Medulla oblongata (tissue), 1 donor: ENCODE measurements at regions not wholly inside any gene's neighbourhood (a gene's known extent, or its start where the extent isn't known, plus 50 kb on each side); places are given as distances from the start of the nearest gene placed in this dataset.

ENCODE experiments used
- DNase-seq: peaks from one replicate; pipeline ENCODE4 v3.0.0-alpha.2; 2015; ENCODE audit errors: extremely low spot score

DNA sequence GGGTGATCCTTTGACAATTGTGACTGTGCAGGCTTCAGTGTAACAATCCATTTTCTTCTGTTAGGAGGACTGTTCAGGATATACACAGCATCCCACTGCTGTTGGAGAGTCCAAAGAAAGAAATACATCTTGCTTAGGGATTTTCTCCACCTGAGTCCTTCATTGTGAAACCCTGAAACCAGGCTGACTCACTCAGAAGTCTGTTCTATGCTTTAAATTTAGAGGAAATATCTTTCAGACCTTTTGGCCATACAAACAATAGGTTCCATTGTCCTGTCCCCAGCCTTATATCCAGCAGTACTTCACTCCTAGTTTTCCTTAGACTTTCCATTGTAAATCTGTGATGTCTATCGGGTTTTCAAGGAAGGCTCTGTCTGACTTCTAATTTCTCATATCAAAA is 379.1 kb downstream of the SUCLA2 start:
- no peak for DNase-seq

DNA sequence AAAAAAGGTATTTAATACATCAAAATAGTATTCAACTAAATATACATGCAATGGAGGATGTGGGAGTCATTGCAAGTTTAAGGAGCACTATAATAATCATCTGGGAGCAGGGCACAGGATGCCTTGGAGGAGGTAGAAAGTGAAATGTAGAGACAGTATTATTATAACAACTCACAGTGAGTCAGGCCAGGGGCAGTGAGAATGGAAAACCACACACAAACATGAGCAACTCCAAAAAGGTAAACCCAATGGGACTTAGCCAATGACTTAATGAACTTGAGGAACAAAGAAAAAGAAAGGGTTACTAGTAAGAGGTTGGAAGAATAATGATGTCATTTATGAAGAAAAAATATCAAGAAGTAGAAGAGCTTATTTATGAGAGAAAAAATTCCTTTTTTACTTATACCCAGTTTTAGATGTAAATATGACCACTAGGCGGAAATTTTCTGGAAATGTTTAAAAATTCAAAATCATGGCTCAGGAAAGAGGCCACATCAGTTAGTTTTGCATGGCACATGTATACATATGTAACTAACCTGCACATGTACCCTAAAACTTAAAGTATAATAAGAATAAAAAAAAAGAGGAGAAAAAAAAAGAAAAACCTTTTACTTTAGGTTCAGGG is 389.3 kb downstream of the SUCLA2 start:
- no peak for DNase-seq

DNA sequence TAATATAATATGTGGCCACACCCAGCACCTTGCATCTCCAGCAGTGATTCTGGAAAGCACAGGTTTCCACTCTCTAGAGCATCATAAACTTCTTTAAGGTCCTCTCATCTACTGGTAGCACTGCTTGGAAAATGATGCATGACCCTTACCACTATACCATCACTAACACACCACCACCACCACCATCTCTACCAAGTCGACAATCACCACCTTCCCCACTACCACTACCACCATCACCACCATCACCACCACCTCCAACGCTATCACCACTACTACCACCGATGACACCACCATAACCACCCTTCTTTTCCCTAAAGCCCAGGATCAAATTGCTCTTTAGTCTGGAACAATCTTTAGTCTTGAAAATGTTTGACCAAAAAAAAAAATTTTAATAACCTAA is 390.4 kb downstream of the SUCLA2 start:
- no peak for DNase-seq

DNA sequence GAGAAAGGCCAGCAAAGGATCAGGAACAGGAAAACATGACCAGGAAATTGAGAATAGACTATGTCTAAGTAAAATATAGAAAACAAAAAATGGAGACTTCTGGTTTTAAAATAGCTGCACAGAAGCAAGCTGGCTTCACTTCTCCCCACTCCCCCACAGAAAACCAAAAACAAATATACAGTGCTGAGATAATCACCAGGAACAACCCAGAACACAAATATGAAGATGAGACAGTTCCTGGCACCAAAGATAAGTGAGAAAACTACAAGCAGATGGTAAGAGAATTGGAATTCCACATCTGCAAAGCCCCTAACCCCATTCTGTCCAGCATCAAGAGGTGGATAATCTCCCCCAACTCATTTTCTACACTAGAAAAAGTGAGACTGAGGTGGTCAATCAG is 397.7 kb downstream of the SUCLA2 start:
- no peak for DNase-seq

DNA sequence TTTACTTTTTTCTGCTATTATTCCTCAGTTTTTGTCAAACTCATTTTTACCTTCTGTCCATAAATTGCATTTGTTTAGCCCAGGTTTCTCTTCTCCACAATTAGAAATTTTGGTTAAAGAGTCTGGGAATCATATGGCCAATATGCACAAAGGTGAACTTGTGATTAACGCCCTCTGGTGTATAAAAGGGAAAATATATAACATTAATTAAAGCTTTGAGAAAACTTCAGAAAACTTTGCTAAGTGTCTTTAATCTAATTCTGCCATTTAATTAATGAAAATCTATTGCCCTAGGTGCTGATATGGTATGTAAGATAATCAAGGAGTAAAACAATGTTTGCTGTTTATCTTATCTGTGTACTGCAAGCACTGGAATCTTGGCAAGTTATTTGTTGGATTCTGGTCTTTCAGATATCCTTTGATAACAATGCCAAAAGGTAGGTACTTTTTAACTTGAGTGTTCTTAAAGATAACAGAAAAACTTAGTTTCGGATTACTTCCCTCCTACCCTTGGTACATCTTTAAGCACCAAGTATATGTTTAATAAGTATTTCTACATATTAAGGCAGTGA is 402.6 kb downstream of the SUCLA2 start:
- DNase-seq, result no peak

DNA sequence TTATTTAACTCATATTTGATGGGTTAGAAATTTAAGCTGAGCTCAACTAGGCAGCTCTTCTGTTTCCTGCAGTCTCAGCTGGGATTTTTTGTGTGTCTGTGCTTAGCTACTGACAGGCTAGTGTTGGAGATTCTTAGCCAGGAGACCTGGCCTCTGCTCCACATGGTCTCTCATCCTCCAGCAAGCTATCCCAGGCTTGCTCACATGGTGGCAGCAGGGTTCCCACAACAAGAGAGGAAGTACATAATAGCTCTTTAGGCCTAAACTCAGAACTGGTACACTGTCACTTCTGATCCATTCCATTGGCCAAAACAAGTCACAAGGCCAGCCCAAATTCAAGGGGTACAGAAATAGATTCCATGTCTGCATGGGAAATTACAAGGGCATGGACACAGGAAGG is 406.2 kb downstream of the SUCLA2 start:
- DNase-seq, result no peak

DNA sequence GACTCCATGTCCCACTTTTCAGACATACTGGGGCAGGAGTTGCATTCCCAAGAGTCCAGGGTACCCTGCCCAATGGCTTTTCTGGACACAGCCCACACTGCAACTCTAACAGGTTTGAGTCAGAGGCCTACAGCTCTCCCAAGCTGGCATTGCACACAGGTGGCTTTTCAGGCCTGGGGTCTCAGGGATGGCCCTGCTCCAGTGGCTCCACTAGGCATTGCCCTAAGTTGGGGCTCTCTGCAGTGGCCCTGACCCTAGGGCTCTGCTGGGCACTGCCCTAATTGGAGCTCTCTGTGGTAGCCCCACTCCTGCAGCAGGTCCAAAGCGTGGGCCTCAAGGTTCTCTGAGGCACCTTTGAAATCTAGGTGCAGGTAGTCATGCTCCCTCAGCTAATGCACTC is 408.8 kb downstream of the SUCLA2 start:
- no peak for DNase-seq

DNA sequence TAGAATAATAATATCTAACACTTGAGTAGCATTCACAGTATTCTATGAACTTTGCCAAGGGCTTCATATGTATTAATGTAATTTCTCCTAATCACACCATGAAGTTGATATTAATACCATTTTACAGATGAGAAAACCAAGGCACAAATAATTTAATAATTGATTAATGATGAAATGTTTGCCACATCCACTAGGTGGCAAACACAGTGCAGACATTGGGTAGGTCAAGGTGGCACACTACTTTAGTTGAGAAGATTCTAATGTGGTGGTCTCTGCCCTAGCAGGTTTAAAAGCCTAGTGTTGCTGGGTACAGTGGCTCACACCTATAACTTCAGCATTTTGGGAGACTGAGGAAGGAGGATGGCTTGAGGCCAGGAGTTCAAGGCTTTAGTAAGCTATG is 412.4 kb downstream of the SUCLA2 start:
- DNase-seq, result no peak

DNA sequence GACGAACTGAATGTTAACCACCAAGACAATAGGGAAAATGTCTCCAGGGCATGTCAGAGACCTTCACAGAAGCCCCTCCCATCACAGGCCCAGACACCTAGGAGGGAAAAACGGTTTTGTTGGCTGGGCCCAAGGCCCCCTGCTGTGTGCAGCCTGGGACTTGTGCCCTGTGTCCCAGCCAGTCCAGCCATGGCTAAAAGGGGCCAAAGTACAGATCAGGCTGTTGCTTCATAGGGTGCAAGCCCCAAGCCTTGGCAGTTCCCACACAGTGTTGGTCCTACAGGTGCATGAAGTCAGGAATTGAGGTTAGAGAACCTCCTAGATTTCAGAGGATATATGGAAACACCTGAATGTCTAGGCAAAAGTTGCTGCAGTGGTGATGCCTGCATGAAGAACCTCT is 428.7 kb downstream of the SUCLA2 start:
- no peak for DNase-seq

DNA sequence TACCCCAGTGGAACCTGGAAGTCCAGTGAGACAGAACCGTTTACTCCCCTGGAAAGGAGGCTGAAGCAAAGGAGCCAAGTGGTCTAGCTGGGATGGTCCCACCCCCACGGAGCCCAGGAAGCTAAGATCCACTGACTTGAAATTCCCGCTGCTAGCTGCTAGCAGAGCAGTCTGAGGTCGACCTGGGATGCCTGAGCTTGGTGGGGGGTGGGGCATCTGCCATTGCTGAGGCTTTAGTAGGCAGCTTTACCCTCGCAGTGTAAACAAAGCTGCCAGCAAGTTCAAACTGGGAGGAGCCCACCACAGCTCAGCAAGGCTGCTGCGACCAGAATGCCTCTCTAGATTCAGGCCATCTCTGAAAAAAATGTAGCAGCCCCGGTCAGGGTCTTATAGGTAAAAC is 437.0 kb downstream of the SUCLA2 start:
- DNase-seq, result no peak

DNA sequence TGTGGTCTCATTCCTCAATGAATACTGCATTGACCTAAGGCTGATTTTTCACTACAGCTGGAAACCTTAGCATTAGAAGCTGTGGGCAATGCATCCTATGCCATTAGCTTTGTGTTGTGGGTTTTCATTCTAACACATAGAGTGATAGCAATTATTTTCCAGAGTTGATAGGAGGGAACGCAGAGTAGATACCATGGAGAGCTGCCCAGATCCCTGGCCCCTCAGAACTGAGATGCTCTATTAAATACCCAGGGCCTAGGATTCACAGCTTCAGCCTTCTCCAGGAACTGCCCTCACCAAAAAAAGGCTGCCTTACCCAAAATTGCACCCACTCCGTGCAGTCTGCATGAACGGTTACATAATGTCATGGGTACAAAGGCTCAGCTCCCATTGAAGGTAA is 444.4 kb downstream of the SUCLA2 start:
- DNase-seq, result no peak

DNA sequence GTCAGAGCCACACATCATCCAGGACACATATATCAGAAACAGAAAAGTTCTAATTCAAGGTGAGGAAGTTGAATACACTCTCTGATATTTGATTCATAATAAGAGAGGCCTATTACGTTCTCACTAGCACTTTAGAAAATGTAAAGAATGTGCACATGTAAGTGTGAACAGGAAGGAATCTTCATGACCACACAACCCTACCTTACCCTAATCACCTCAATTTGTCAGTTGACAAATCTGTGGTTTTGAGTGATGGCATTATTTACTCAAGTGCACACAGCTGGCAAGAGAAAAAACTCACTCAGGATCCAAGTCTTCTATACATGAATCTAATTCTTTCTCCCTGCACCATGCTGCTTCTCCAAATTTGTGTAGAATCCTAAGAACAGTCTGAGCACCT is 445.8 kb downstream of the SUCLA2 start:
- DNase-seq, result no peak

DNA sequence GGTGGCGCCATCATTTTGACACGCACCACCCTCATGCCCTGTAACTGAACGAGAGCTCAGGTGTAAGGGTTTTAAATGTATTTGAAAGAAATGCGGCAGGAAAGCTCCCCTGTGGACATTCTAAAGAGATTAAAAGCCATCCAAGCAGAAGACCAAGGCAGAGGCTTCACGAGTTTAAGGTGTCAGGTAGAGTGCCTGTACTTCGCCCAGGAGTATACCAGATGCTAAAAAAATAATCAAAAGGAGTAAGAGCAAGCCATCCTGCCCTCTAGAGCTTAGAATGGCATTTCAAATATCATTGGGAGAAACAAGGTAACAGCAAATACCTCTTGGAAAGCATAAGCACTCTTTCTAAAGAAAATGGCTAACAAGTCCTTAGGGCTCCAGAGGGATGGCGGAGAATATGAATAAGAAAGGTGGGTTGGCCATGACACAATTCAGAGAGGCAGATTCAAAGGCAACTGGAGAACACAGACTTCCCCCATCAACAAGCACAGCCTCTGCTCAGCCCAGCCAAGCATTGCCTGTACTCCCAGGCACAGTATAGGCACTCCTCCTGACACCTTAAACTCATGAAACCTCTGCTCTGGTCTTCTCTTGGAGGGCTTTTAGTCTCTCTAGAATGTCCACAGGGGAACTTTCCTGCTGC is 447.6 kb downstream of the SUCLA2 start:
- DNase-seq, result no peak

DNA sequence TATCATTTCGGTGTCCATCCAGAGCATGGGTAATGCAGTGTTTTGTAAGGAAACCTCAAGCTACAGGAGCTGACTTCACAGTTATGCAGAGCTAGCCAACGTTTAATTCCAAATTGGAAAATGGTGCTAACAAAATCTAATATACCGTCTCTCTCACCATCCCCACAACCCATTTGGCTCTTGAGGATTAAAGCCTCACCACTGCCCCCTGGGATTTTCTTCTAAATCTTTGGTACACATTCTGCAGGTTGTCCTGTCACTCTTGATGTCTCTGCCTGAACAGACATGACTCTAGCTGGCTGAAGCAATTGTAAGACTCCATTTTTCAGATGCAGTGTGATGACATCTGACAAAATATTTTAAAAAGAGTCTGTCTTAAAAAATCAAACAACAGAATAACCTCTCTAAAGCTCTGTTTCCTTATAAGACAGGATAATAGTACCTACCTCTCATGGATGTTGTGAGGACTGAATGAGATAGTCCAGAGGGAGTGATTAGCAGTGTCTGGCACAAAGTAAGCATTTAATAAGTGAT is 451.8 kb downstream of the SUCLA2 start:
- DNase-seq, result no peak

DNA sequence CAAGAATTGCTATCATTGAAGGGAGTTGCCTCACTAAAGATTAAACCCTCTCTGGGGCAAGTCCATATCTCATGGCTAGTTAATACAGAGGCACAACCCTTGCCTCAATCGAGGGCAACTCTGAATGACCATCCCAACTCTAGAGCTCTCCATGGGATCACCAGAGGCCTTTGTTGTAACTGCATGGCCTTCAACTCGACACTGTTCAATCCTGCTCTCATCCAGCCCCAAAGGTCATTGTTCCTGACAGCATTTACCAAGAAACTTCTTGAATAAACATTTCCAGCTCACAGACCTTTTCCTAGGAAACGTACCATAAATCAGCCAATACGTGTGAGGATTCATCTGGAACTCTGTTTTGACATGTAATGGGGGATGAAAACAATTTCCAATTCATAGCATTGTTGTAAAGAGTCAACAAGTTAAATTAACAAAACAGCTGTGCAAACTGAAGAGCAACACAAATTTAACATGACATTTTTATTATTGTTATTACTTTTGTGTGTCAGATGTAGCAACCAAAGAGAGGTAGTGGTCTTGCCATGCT is 452.7 kb downstream of the SUCLA2 start:
- DNase-seq, result no peak

DNA sequence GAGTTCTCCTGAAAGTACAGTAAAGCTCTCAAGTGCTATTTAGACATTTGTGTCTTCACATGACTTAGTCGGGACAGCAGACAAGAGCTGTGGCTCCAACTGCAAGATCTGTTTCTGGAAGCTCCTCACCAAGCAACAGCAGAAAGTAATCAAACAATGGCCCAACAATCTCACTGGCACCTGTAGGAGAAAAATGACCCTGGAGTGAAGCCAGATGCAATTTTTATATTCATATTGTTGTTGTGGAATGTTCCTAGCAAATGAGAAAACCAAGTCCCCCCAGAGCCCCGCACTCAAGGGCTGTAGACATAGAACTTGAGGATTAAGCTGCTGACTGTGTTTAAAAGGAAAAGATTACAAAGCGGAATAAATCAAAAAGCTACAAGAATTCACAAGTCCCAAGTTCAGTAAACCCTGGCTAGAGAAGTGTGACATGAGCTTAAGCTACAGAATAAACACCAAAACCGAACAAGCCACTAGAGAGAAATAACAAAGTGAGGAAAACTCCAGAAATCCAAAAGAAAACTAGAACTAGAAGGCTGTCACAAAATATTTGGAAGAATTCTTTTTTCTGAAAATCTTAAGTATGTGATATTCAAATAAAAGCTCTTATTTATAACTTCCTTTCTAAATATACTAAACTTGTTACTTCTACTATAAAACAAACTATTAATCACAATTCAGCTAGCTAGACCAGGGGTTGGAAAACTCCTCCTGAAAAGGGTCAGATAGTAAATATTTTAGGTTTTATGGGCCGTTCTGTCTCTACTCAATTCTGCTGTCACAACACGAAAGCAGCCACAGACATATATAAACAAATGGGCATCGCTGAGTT is 454.5 kb downstream of the SUCLA2 start:
- DNase-seq, result no peak

DNA sequence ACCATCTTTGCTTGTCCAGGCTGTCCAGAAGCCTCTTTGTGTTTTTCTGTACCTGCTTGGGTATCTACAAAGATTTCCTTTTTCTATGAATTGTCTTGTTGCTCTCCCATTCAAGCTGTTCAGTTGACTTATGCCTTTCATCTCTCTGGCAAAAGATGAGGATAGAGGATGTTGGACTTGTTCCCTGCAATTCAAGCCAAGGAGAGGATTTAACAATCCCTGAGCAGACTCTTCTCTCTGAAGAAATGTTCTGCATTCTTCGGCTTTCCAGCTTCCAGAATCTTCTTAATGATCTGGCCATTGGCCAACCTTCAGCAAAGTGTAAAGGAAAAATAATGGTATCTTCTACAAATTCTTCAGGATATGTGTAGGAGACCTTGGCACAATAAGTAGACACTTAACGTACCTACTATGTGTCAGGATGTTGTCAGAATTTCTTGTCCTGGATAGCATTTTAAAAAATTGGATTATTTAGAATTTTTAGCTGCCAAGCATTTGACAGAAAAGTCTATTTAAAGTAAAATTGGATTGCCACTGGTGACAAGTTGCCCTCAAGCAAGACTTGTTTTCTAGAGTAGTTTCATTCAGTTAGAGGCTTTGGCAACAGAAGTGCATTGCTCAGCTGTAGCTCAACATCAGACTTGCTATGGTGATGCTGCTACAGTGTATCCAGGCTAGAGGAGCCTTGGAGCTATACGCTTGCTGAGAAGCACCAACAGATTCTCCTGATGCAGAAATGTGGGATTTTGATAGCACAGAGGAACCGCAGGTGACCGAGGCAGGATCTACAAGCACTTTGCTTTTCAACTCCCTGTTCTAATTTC is 455.7 kb downstream of the SUCLA2 start:
- DNase-seq, result peak; percentile 48

DNA sequence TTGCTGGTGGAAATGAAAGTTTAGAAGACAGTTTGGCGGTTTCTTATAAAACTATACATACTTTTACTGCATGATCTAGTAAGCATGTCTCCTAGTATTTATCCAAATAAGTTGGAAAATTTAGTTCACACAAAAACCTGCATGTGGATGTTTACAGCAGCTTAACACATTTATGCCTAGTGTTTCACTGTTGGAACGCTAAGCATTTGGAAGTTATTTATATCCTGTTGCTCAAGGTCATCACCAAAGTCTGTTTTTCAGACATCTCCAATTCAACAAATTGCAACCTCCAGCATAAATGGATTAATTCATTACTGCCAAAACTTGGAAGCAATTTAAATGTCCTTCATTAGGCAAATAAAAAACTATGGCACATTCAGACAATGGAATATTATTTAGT is 461.8 kb downstream of the SUCLA2 start:
- DNase-seq, result no peak

DNA sequence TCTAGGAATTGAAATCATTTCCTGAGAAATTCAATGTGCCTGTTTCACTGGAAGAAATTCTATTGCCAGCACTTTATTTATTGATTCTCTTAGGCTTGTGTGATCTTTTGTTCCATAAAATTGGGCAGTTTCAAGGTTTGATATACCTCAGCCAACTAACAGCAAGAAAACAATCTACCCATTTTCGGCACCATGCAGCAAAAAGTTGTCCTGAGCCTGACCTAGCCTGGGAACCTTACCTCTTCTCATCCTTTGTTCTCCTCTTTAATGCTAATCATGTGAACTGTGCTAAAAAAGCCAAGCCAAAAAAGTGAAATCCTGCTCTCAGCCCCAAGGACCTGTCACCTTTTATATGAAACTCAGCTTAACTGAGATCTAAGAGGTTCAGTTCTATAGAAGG is 477.3 kb downstream of the SUCLA2 start:
- no peak for DNase-seq

DNA sequence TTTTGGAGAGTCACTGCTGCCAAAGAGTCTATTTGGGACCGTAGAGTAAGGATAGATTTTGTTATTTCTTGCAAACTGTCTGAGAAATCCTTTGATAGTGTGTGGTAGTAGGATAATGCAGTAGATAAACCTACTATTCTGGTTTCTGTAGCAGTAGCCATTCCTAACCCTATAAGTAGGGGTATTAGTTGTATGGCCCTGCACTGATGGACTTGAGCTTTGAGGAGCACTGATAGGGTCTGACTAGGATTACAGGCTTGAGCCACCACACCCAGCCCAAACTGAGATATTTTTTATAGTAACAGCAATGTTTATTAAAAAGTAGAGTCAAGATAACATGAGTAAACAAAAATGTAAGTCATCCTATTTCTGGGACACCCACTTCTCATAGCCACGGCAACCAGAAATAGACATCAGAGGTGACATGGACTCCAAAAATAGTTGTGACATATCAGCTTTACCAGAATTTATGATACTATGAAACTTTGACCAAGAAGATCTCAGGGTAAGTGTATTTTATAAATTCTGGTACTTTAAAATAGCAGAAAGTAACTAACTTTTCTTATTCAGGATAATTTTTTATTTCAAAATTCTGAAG is 479.1 kb downstream of the SUCLA2 start:
- DNase-seq, result no peak

DNA sequence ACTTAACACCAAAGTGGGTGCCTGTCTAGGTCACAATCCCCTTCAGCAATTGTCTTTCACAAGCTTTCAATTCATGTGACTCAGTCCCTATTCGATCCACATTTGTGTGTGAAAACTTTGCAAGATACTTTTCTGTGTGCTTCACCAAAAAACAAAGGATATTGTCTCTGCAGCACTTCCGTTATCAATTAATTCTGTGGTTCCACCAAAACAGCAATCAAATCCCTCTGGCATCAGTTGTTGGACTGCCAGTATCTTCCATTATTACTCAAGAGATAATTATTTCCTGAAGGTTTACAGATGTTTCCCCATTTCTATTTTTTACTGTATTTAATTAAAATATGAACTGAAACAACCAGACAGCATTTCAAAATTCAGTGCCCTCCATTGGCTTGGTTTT is 481.4 kb downstream of the SUCLA2 start:
- DNase-seq, result no peak
